Lower lobe of right lung (tissue), 2 donors: ENCODE measurements at regions not wholly inside any gene's neighbourhood (a gene's known extent, or its start where the extent isn't known, plus 50 kb on each side); places are given as distances from the start of the nearest gene placed in this dataset.

Experiments
- ATAC-seq, 2 donors: fragments of 200-7000 bp; cut with Tn5 transposase; one replicate each; pipeline ENCODE4 v1.9.1; 2020 to 2022; ENCODE audit warnings: mild to moderate bottlenecking in 2 of 2, moderate library complexity in 2 of 2
- DNase-seq: peaks from one replicate; pipeline ENCODE4 v3.0.0-alpha.2; 2020
- H3K27ac ChIP-seq: fragments of 200-600 bp; one replicate; pipeline ENCODE4 v1.8.0; 2022
- H3K27me3 ChIP-seq: fragments of 200-600 bp; one replicate; pipeline ENCODE4 v1.8.0; 2022; ENCODE audit warnings: low read depth
- H3K36me3 ChIP-seq: fragments of 200-600 bp; one replicate; pipeline ENCODE4 v1.8.0; 2022; ENCODE audit warnings: mild to moderate bottlenecking
- H3K4me1 ChIP-seq: fragments of 200-600 bp; one replicate; pipeline ENCODE4 v1.8.0; 2022
- H3K4me3 ChIP-seq: fragments of 200-600 bp; one replicate; pipeline ENCODE4 v1.8.0; 2022; ENCODE audit warnings: mild to moderate bottlenecking
- H3K9me3 ChIP-seq: fragments of 200-600 bp; one replicate; pipeline ENCODE4 v1.8.0; 2022
- CTCF ChIP-seq: fragments of 200-600 bp; IDR thresholded peaks from one replicate; pipeline ENCODE4 v1.8.0; 2022; ENCODE audit warnings: antibody characterized with exemption, mild to moderate bottlenecking
- intact Hi-C: fragments of 100-400 bp; cut with DNase I; formaldehyde crosslinking; loops from one replicate; pipeline ENCODE4 v1.11.0; 2022
- donor health status: DM: no; HTN: yes; CAD: no; lungs with severe emphysema.

DNA sequence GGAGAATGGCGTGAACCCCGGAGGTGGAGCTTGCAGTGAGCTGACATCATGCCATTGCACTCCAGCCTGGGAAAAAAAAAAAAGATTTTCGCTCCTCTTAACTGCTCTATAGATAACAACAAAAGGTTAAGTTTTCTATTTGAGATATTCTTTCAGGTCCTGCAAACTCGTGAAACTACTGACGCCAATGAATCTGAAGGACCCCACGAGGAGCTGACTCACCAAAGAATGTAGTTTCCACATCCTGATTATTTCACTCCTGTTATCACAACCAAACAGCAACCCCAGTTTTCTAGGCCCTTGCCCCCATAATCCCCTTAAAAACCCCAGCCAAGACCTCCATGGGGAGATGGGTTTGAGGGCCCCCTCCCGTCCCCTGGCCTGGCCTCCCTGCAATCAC, 58.7 kb downstream of the OTOR start:
- DNase-seq (no peak), ATAC-seq (peak; percentile 18 to 22)
- Histone ChIP-seq H3K36me3 (no peaks in the 10 kb centered on the region), H3K27me3 (no peaks in the 10 kb centered on the region), H3K4me3 (no peak overlapping the region), H3K9me3 (no peaks in the 10 kb centered on the region), H3K27ac (no peak overlapping the region), H3K4me1 (no peaks in the 10 kb centered on the region)
- TF ChIP-seq CTCF = no peak
- intact Hi-C loops = no loop called here

DNA sequence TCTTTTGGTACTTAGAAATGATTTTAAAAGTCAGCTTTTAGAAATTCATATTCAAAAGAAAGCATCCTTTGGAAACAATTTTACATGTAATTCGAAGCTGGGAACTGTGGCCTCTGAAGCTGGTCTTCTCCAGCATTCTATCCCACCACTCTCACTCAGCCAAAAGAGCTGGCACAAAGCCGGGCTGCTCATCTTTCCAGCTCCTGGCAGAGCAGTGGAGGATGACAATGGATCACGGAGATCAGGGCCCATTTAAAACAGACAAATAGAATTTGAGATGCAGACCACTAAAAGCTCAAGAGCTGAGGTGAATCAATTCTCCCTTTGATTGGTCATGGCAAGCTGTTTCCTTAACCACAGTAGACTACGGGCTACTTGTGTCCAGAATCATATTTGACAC, 60.6 kb downstream of the OTOR start:
- H3K27me3 ChIP-seq = no peaks in the 10 kb centered on the region
- TF ChIP-seq CTCF = no peak
- DNase-seq (no peak), ATAC-seq (no peak)
- intact Hi-C loops = no loop called here
- no peak overlapping the region for H3K4me3 ChIP-seq
- H3K9me3 ChIP-seq = no peaks in the 10 kb centered on the region
- H3K36me3 ChIP-seq = no peaks in the 10 kb centered on the region
- no peaks in the 10 kb centered on the region for H3K4me1 ChIP-seq
- H3K27ac ChIP-seq = no peak overlapping the region

DNA sequence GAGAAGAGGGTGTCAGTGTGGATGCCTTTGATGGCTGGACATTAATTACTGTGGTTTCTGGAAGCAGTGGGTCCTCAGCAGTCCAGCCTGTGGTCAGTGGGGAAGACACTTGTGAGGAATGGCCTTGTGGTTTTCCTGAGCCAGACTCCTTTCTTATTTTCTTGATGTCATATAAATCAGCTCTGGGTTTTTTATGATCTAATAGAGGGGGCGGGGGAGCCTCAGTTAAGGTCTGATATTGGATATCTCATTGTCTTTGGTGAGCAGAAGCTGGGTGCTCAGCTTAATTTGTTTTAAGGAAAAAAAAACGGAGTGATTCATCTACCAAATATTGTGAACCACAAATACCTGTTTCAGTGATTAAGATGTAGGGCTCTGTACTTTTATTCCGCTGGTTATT, 62.1 kb downstream of the OTOR start:
- H3K36me3 ChIP-seq = no peaks in the 10 kb centered on the region
- DNase-seq (no peak), ATAC-seq (no peak)
- TF ChIP-seq CTCF = no peak
- no peaks in the 10 kb centered on the region for H3K4me1 ChIP-seq
- no peak overlapping the region for H3K4me3 ChIP-seq
- no peak overlapping the region for H3K27ac ChIP-seq
- intact Hi-C loops = no loop called here
- H3K27me3 ChIP-seq = no peaks in the 10 kb centered on the region
- H3K9me3 ChIP-seq = no peaks in the 10 kb centered on the region

- Histone ChIP-seq H3K36me3 (no peaks in the 10 kb centered on the region), H3K27me3 (no peaks in the 10 kb centered on the region), H3K27ac (no peak overlapping the region), H3K4me1 (no peaks in the 10 kb centered on the region), H3K4me3 (no peak overlapping the region), H3K9me3 (no peaks in the 10 kb centered on the region)
- ATAC-seq (peak in 1 of 2 donors; percentile 11), DNase-seq (no peak)
- TF ChIP-seq CTCF = no peak
- intact Hi-C loops = no loop called here
Measured at GRCh38 chr20:16816192-16816591, 68.0 kb downstream of the OTOR start.

GRCh38 chr20:16819483-16819882, 71.3 kb downstream of the OTOR start:
- no peak overlapping the region for H3K4me3 ChIP-seq
- no peaks in the 10 kb centered on the region for H3K9me3 ChIP-seq
- no peak overlapping the region for H3K27ac ChIP-seq
- H3K36me3 ChIP-seq = no peaks in the 10 kb centered on the region
- no peak for TF ChIP-seq CTCF
- DNase-seq = no peak
- no peaks in the 10 kb centered on the region for H3K27me3 ChIP-seq
- intact Hi-C loops = no loop called here
- no peak for ATAC-seq
- H3K4me1 ChIP-seq = no peaks in the 10 kb centered on the region
